B cell (primary cell): ENCODE measurements at regions not wholly inside any gene's neighbourhood (a gene's known extent, or its start where the extent isn't known, plus 50 kb on each side); places are given as distances from the start of the nearest gene placed in this dataset.

Experiments used
- ATAC-seq: fragments of 200-7000 bp; cut with Tn5 transposase; one replicate; pipeline ENCODE4 v1.10.0; 2021; ENCODE audit warnings: low read depth, mild to moderate bottlenecking, moderate number of reproducible peaks, moderate library complexity
- CTCF ChIA-PET: fragments of 350-600 bp; sonication (Branson Sonifier 250); formaldehyde crosslinking; loops from one replicate; lab custom pipeline; 2021; ENCODE audit warnings: antibody characterized with exemption, inconsistent platforms; lab: Charles Lee
- POLR2A ChIA-PET: fragments of 350-600 bp; sonication (Branson Sonifier 250); formaldehyde crosslinking; loops from one replicate; lab custom pipeline; 2021; ENCODE audit warnings: antibody characterized with exemption; lab: Charles Lee
- DNase-seq: peaks from one replicate; pipeline ENCODE4 v3.0.0; 2013
- H2AFZ ChIP-seq: 2 replicates; pipeline ENCODE4 v1.6.1; 2012; ENCODE audit warnings: mild to moderate bottlenecking, low read depth, low read length; ENCODE audit not compliant: insufficient read depth, poor library complexity, severe bottlenecking
- H3K27ac ChIP-seq, 2 donors: 1 replicate in 1 of 2; 2 replicates in 1 of 2; pipeline ENCODE4 v1.5.1; 2012 to 2013; ENCODE audit warnings: low read length in 2 of 2, mild to moderate bottlenecking in 2 of 2, moderate library complexity in 1 of 2
- H3K27me3 ChIP-seq, 4 experiments: fragments of 200-600 bp in 1 of 4; sonication (generic) in 1 of 4; replicated peaks in 1 of 4; 1 replicate in 2 of 4; 2 replicates in 2 of 4; pipeline versions ENCODE4 v1.6.1 to v1.7.0; 2013 to 2016; ENCODE audit warnings: low read length in 3 of 4, mild to moderate bottlenecking in 2 of 4, mixed read lengths in 1 of 4, moderate library complexity in 1 of 4; ENCODE audit not compliant: insufficient read depth in 4 of 4, control insufficient read depth in 3 of 4; ENCODE audit errors: control extremely low read depth in 1 of 4
- H3K36me3 ChIP-seq, 2 experiments: replicated peaks in 1 of 2; 1 replicate in 1 of 2; 2 replicates in 1 of 2; pipeline versions ENCODE4 v1.6.1 to v1.7.1; 2013; ENCODE audit warnings: low read length in 1 of 2; ENCODE audit not compliant: insufficient read depth in 2 of 2, control insufficient read depth in 1 of 2; ENCODE audit errors: control extremely low read depth in 1 of 2, extremely low read depth in 1 of 2
- H3K4me1 ChIP-seq, 2 donors: fragments of 200-600 bp in 1 of 2; sonication (generic) in 1 of 2; 1 replicate in 1 of 2; 2 replicates in 1 of 2; pipeline versions ENCODE4 v1.5.1 to v1.6.1; 2013 to 2017; ENCODE audit warnings: low read length in 2 of 2; ENCODE audit not compliant: control insufficient read depth in 2 of 2, insufficient read depth in 2 of 2
- H3K4me2 ChIP-seq: replicated peaks from 2 replicates; pipeline ENCODE3; 2012; ENCODE audit warnings: mild to moderate bottlenecking, low read depth, low read length; ENCODE audit not compliant: poor library complexity, severe bottlenecking
- H3K4me3 ChIP-seq, 5 experiments: fragments of 200-600 bp in 1 of 5; sonication (generic) in 1 of 5; 1 replicate in 3 of 5; 2 replicates in 2 of 5; pipeline versions ENCODE4 v1.5.1 to v1.7.0; 2011 to 2016; ENCODE audit warnings: low read length in 4 of 5, mild to moderate bottlenecking in 4 of 5, low read depth in 2 of 5, control low read depth in 1 of 5, moderate library complexity in 1 of 5; ENCODE audit not compliant: insufficient read depth in 1 of 5; ENCODE audit errors: control extremely low read depth in 1 of 5, extremely low read depth in 1 of 5
- H3K79me2 ChIP-seq: fragments of 200-600 bp; sonication (generic); one replicate; pipeline ENCODE4 v1.6.0; 2016; ENCODE audit warnings: low read length; ENCODE audit not compliant: control insufficient read depth, insufficient read depth
- H3K9ac ChIP-seq: fragments of 200-600 bp; sonication (generic); 2 replicates; pipeline ENCODE4 v1.6.1; 2017; ENCODE audit warnings: mild to moderate bottlenecking, low read length, moderate library complexity
- H3K9me3 ChIP-seq, 3 donors: one replicate each; pipeline versions ENCODE4 v1.6.1 to v1.7.1; 2013; ENCODE audit warnings: low read length in 2 of 3; ENCODE audit not compliant: control insufficient read depth in 2 of 3, insufficient read depth in 1 of 3; ENCODE audit errors: control extremely low read depth in 1 of 3
- H4K20me1 ChIP-seq: 2 replicates; pipeline ENCODE4 v1.6.0; 2012; ENCODE audit warnings: mild to moderate bottlenecking, low read length; ENCODE audit not compliant: insufficient read depth, control insufficient read depth, poor library complexity, severe bottlenecking
- H3K27ac Mint-ChIP-seq: one replicate; pipeline ENCODE4 v1.8.0; 2021; ENCODE audit warnings: mixed read lengths
- H3K27me3 Mint-ChIP-seq: one replicate; pipeline ENCODE4 v1.8.0; 2021; ENCODE audit warnings: mixed read lengths
- H3K4me1 Mint-ChIP-seq: one replicate; pipeline ENCODE4 v1.8.0; 2021; ENCODE audit warnings: mixed read lengths
- H3K4me3 Mint-ChIP-seq: one replicate; pipeline ENCODE4 v1.8.0; 2021; ENCODE audit warnings: mixed read lengths
- H3K9me3 Mint-ChIP-seq: one replicate; pipeline ENCODE4 v1.8.0; 2022; ENCODE audit warnings: mixed read lengths; ENCODE audit not compliant: insufficient read depth
- EZH2 ChIP-seq: IDR thresholded peaks from 2 replicates; pipeline ENCODE4 v1.6.1; 2012; ENCODE audit warnings: borderline replicate concordance, low read depth, mild to moderate bottlenecking, moderate library complexity, low read length; ENCODE audit not compliant: insufficient read depth, poor library complexity, severe bottlenecking
- WGBS: methylation state at CpG from one replicate; pipeline ENCODE4 v1.1.5; 2013; ENCODE audit warnings: missing lambda C conversion rate; ENCODE audit not compliant: insufficient coverage; 5-methylcytosine and 5-hydroxymethylcytosine counted together
- intact Hi-C: fragments of 100-400 bp; cut with micrococcal nuclease; formaldehyde crosslinking; loops from one replicate; pipeline ENCODE4 v1.10.0; 2022
- TF ChIP-seq, protein P1 (sequence below): fragments of 200-600 bp; IDR thresholded peaks from one replicate; pipeline ENCODE4 v1.8.0; 2022; ENCODE audit warnings: antibody characterized with exemption, mild to moderate bottlenecking

DNA sequence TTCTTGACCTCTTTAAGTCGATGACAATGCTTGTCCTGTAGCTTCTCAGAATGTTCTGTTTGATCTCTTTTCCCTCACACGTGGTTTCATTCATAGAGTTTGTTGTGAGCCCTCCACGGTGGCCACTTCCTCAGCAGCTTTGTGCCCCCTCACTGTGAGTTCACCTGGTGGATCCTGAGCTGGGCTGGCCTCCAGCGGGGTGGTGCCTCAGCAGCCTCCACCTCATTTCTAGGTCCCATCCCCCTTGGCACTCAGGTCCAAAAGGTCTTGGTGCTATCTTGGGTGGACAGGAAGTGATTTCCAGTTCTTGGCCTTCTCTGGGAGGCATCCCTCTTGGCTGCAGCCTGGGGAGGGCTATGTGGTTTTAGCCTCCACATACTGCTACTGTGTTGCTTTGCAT is 203.2 kb upstream of the WSCD1 start:
- Mint-ChIP-seq H3K9me3 (no peaks in the 10 kb centered on the region), H3K27ac (no peak overlapping the region), H3K27me3 (peaks cover 8% of the 10 kb centered on the region), H3K4me3 (no peak overlapping the region), H3K4me1 (no peaks in the 10 kb centered on the region)
- CTCF ChIA-PET = interaction anchor here (1.1 kb wide), 1 partner anchor 237 kb away, joined by 3 read pairs; no protein-coding TSS in a partner anchor
- WGBS = 58% methylated on average over 3 of the region's 4 CpGs
- Histone ChIP-seq H3K9ac (no peak overlapping the region), H3K79me2 (no peaks in the 10 kb centered on the region), H3K9me3 (no peaks in the 10 kb centered on the region), H3K27ac (no peak overlapping the region), H3K4me2 (no peak overlapping the region), H4K20me1 (no peaks in the 10 kb centered on the region), H3K36me3 (no peaks in the 10 kb centered on the region), H3K27me3 (no peaks in the 10 kb centered on the region), H2AFZ (no peak overlapping the region), H3K4me1 (no peaks in the 10 kb centered on the region), H3K4me3 (no peak overlapping the region)
- ATAC-seq = no peak
- POLR2A ChIA-PET = no interaction called here
- no peak for TF ChIP-seq EZH2
- TF ChIP-seq, protein P1, sequence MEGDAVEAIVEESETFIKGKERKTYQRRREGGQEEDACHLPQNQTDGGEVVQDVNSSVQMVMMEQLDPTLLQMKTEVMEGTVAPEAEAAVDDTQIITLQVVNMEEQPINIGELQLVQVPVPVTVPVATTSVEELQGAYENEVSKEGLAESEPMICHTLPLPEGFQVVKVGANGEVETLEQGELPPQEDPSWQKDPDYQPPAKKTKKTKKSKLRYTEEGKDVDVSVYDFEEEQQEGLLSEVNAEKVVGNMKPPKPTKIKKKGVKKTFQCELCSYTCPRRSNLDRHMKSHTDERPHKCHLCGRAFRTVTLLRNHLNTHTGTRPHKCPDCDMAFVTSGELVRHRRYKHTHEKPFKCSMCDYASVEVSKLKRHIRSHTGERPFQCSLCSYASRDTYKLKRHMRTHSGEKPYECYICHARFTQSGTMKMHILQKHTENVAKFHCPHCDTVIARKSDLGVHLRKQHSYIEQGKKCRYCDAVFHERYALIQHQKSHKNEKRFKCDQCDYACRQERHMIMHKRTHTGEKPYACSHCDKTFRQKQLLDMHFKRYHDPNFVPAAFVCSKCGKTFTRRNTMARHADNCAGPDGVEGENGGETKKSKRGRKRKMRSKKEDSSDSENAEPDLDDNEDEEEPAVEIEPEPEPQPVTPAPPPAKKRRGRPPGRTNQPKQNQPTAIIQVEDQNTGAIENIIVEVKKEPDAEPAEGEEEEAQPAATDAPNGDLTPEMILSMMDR = no peak
- intact Hi-C loops = no loop called here
- DNase-seq = no peak

GRCh38 chr17:5869041-5869745 is 201.0 kb upstream of the WSCD1 start:
- no peak overlapping the region for H2AFZ ChIP-seq
- ATAC-seq (no peak), DNase-seq (no peak)
- Mint-ChIP-seq H3K27ac (no peak overlapping the region), H3K4me3 (no peak overlapping the region), H3K4me1 (no peaks in the 10 kb centered on the region), H3K9me3 (no peaks in the 10 kb centered on the region), H3K27me3 (peaks cover 12% of the 10 kb centered on the region)
- ChIA-PET POLR2A (no interaction called here), CTCF (no interaction called here)
- H3K4me1 ChIP-seq = no peaks in the 10 kb centered on the region
- intact Hi-C loops = no loop called here
- H3K36me3 ChIP-seq = no peaks in the 10 kb centered on the region
- no peak overlapping the region for H3K9ac ChIP-seq
- H3K4me2 ChIP-seq = no peak overlapping the region
- no peaks in the 10 kb centered on the region for H3K27me3 ChIP-seq
- no peak for TF ChIP-seq EZH2
- TF ChIP-seq, protein P1 = no peak
- H3K9me3 ChIP-seq = no peaks in the 10 kb centered on the region
- no peak overlapping the region for H3K27ac ChIP-seq
- no peaks in the 10 kb centered on the region for H4K20me1 ChIP-seq
- H3K4me3 ChIP-seq = no peak overlapping the region
- H3K79me2 ChIP-seq = no peaks in the 10 kb centered on the region
- WGBS = 74% methylated on average over 5 of the region's 12 CpGs
